Transverse colon (tissue), 4 donors: ENCODE measurements at regions not wholly inside any gene's neighbourhood (a gene's known extent, or its start where the extent isn't known, plus 50 kb on each side); places are given as distances from the start of the nearest gene placed in this dataset.
"Not testable (repeated sequence)": the region's sequence is repeated elsewhere in the genome, so short reads cannot be mapped to it uniquely, and the experiment has no call there.

ENCODE experiments used
- DNase-seq: peaks from one replicate; pipeline ENCODE4 v3.0.0-alpha.2; 2019
- H3K27ac ChIP-seq, 4 donors: fragments of 200-600 bp; sonication (generic); 2 replicates each; pipeline ENCODE4 v1.5.1; 2016 to 2018; ENCODE audit warnings: inconsistent platforms in 4 of 4
- H3K27me3 ChIP-seq: fragments of 200-600 bp; sonication (generic); 2 replicates; pipeline ENCODE4 v1.5.1; 2017; ENCODE audit warnings: inconsistent platforms
- H3K36me3 ChIP-seq, 4 donors: fragments of 200-600 bp; sonication (generic); 2 replicates each; pipeline ENCODE4 v1.5.1; 2017 to 2019; ENCODE audit warnings: inconsistent platforms in 4 of 4
- H3K4me1 ChIP-seq, 4 donors: fragments of 200-600 bp; sonication (generic); 2 replicates each; pipeline ENCODE4 v1.5.1; 2017 to 2020; ENCODE audit warnings: inconsistent platforms in 4 of 4
- H3K4me3 ChIP-seq, 4 donors: fragments of 200-600 bp; sonication (generic); 1 replicate in 1 of 4; 2 replicates in 3 of 4; pipeline versions ENCODE4 v1.5.1 to v1.6.1; 2017 to 2019; ENCODE audit warnings: inconsistent platforms in 4 of 4
- H3K9me3 ChIP-seq, 2 donors: fragments of 200-600 bp; sonication (generic); 2 replicates each; pipeline ENCODE4 v1.5.1; 2017 to 2019; ENCODE audit warnings: inconsistent platforms in 2 of 2
- CTCF ChIP-seq, 5 experiments: fragments of 200-600 bp in 3 of 5; fragments of 450-650 bp in 2 of 5; sonication (generic) in 3 of 5; IDR thresholded peaks; 1 replicate in 2 of 5; 2 replicates in 3 of 5; pipeline ENCODE4 v1.5.1; 2016 to 2017; ENCODE audit warnings: antibody characterized with exemption in 5 of 5, inconsistent platforms in 3 of 5, mild to moderate bottlenecking in 2 of 5, moderate library complexity in 1 of 5
- EP300 ChIP-seq: sonication (generic); formaldehyde crosslinking; IDR thresholded peaks from one replicate; pipeline ENCODE4 v1.6.1; 2017; ENCODE audit warnings: antibody characterized with exemption, low read depth
- POLR2A ChIP-seq: fragments of 450-650 bp; IDR thresholded peaks from one replicate; pipeline ENCODE4 v1.6.1; 2016; ENCODE audit warnings: antibody characterized with exemption, mild to moderate bottlenecking, moderate library complexity
- POLR2AphosphoS5 ChIP-seq, 3 donors: sonication (generic); formaldehyde crosslinking; IDR thresholded peaks; one replicate each; pipeline ENCODE4 v1.6.1; 2016; ENCODE audit warnings: antibody characterized with exemption in 3 of 3
- WGBS, 2 donors: methylation state at CpG; one replicate each; pipeline ENCODE4 v1.1.5; 2018; ENCODE audit warnings: low coverage in 1 of 2; 5-methylcytosine and 5-hydroxymethylcytosine counted together
- in situ Hi-C, 4 donors: fragments of 200-750 bp; cut with MboI; loops; one replicate each; pipeline versions ENCODE4 v1.15.0 to v1.15.1; 2017; ENCODE audit warnings: low sequenced_read_pairs in 3 of 4, low pct_ligation_motif_present in 1 of 4, low pct_unique_long_range_greater_than_20kb in 1 of 4
- intact Hi-C: fragments of 100-400 bp; cut with DNase I; formaldehyde crosslinking; loops from one replicate; pipeline ENCODE4 v1.15.1; 2023; ENCODE audit warnings: low total_unique reads

GRCh38 chr2:209260281-209260680 lies 163.6 kb upstream of the MAP2 start:
- no peaks in the 10 kb centered on the region for H3K27me3 ChIP-seq
- H3K4me3 ChIP-seq = no peak overlapping the region
- TF ChIP-seq POLR2AphosphoS5 (IDR thresholded peaks at IDR 0.05) (no peak), POLR2A (no peak), CTCF (IDR thresholded peaks at IDR 0.05) (no peak), EP300 (no peak)
- in situ Hi-C loops = no loop called here
- 95 to 96% methylated on average over 5 of the region's 5 CpGs for WGBS, 2 donors
- H3K9me3 ChIP-seq = no peaks in the 10 kb centered on the region
- H3K4me1 ChIP-seq = no peaks in the 10 kb centered on the region
- H3K27ac ChIP-seq = no peak overlapping the region
- no peak for DNase-seq
- H3K36me3 ChIP-seq = no peaks in the 10 kb centered on the region
- intact Hi-C loops = no loop called here

- H3K4me3 ChIP-seq, H3K27ac ChIP-seq, H3K36me3 ChIP-seq, intact Hi-C loops, H3K9me3 ChIP-seq, in situ Hi-C loops, DNase-seq, H3K27me3 ChIP-seq, H3K4me1 ChIP-seq: not testable (repeated sequence)
- WGBS, 2 donors = 73 to 84% methylated on average over 3 to 16 of the region's 16 CpGs
These were observed 162.3 kb upstream of the MAP2 start for GRCh38 chr2:209261366-209262053.

DNA sequence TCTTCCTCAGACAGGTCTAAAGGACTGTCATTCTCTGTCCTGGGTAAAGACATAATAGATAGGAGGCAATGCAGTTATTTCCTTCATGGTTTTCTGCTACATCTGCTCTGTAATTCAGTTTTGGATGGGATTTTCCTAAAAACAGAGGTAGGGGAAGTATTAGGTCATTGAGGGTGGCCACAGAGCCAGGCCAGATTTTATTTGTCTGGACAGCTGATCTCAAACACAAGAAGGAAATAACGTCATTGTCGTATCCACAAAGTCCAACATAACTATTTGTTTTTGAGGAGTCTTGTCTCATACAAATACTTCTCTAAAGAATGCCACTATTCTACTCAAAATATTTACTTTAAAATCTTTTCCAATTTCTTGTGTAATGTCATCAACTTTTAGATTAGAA lies 154.8 kb upstream of the MAP2 start:
- no peak for TF ChIP-seq CTCF (IDR thresholded peaks at IDR 0.05)
- TF ChIP-seq POLR2A = no peak
- no peak for TF ChIP-seq POLR2AphosphoS5 (IDR thresholded peaks at IDR 0.05)
- no peak overlapping the region for H3K27ac ChIP-seq
- intact Hi-C loops = no loop called here
- no peaks in the 10 kb centered on the region for H3K36me3 ChIP-seq
- no peaks in the 10 kb centered on the region for H3K27me3 ChIP-seq
- H3K4me1 ChIP-seq = no peaks in the 10 kb centered on the region
- whole genome bisulfite sequencing, 2 donors = 45 to 52% methylated on average over 2 of the region's 2 CpGs
- H3K4me3 ChIP-seq = no peak overlapping the region
- in situ Hi-C loops = no loop called here
- no peak for DNase-seq
- H3K9me3 ChIP-seq = no peaks in the 10 kb centered on the region

GRCh38 chr2:209276000-209276399 lies 147.8 kb upstream of the MAP2 start:
- H3K9me3 ChIP-seq = no peaks in the 10 kb centered on the region
- no peaks in the 10 kb centered on the region for H3K4me1 ChIP-seq
- H3K36me3 ChIP-seq = no peaks in the 10 kb centered on the region
- in situ Hi-C loops = no loop called here
- H3K27me3 ChIP-seq = no peaks in the 10 kb centered on the region
- DNase-seq = no peak
- no peak overlapping the region for H3K4me3 ChIP-seq
- 68 to 79% methylated on average over 2 to 3 of the region's 3 CpGs for WGBS, 2 donors
- no peak overlapping the region for H3K27ac ChIP-seq
- intact Hi-C loops = no loop called here
- TF ChIP-seq CTCF (IDR thresholded peaks at IDR 0.05) = no peak
- TF ChIP-seq POLR2AphosphoS5 (IDR thresholded peaks at IDR 0.05) = no peak
- TF ChIP-seq EP300 = no peak
- no peak for TF ChIP-seq POLR2A

- no peaks in the 10 kb centered on the region for H3K36me3 ChIP-seq
- no peaks in the 10 kb centered on the region for H3K4me1 ChIP-seq
- in situ Hi-C loops = no loop called here
- no peaks in the 10 kb centered on the region for H3K9me3 ChIP-seq
- DNase-seq = no peak
- H3K4me3 ChIP-seq = no peak overlapping the region
- TF ChIP-seq CTCF (IDR thresholded peaks at IDR 0.05) (no peak), POLR2AphosphoS5 (IDR thresholded peaks at IDR 0.05) (no peak), POLR2A (no peak), EP300 (no peak)
- no peak overlapping the region for H3K27ac ChIP-seq
- 72 to 83% methylated on average over 2 to 3 of the region's 3 CpGs for WGBS, 2 donors
- no peaks in the 10 kb centered on the region for H3K27me3 ChIP-seq
- intact Hi-C loops = no loop called here
These were observed 146.4 kb upstream of the MAP2 start for GRCh38 chr2:209277444-209277843.
